Adipocyte (in vitro differentiated cells): ENCODE measurements at regions not wholly inside any gene's neighbourhood (a gene's known extent, or its start where the extent isn't known, plus 50 kb on each side); places are given as distances from the start of the nearest gene placed in this dataset.
A peak's percentile ranks its signal among the peaks of the same experiment; 100 is the strongest.
"Not testable (repeated sequence)": the region's sequence is repeated elsewhere in the genome, so short reads cannot be mapped to it uniquely, and the experiment has no call there.

Experiments used
- DNase-seq: peaks from one replicate; pipeline ENCODE4 v3.0.0-alpha.2; 2015; ENCODE audit warnings: low read depth
- H3K27me3 ChIP-seq: replicated peaks from 2 replicates; pipeline ENCODE4 v1.7.0; 2013; ENCODE audit warnings: mild to moderate bottlenecking, low read length, moderate library complexity; ENCODE audit not compliant: control insufficient read depth, insufficient read depth
- H3K36me3 ChIP-seq: 2 replicates; pipeline ENCODE4 v1.7.0; 2013; ENCODE audit warnings: low read length, mild to moderate bottlenecking, moderate library complexity; ENCODE audit not compliant: control insufficient read depth, insufficient read depth, severe bottlenecking
- H3K4me1 ChIP-seq: 2 replicates; pipeline ENCODE4 v1.7.0; 2013; ENCODE audit warnings: mild to moderate bottlenecking, low read length, moderate library complexity; ENCODE audit not compliant: control insufficient read depth, insufficient read depth
- H3K4me3 ChIP-seq: 2 replicates; pipeline ENCODE4 v1.7.0; 2013; ENCODE audit warnings: mild to moderate bottlenecking, low read length, moderate library complexity
- H3K9ac ChIP-seq: 2 replicates; pipeline ENCODE4 v1.7.0; 2013; ENCODE audit warnings: mild to moderate bottlenecking, low read length, moderate library complexity
- H3K9me3 ChIP-seq: 2 replicates; pipeline ENCODE4 v1.7.0; 2013; ENCODE audit warnings: mild to moderate bottlenecking, low read length, moderate library complexity; ENCODE audit not compliant: control insufficient read depth

DNA sequence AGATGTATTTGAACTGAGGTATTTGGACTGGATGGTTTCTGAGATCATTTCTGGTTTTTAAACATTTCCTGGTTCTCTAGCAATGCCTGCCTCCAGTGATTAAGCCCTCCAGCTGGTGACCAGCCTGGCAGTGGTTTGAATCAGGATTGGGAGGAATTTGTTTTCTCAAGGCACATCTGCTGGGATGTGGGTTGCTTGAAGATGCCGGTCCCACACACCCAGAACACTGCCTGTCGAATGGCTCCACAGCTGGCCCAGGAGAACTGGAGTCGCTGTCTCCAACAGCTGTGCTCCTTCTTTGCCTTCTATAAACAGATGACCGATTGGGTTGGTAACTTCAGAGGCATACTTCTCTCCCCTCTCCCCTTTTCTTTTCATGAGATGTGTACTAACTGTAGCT is 258.0 kb upstream of the DDHD1 start:
- no peak overlapping the region for H3K4me3 ChIP-seq
- no peaks in the 10 kb centered on the region for H3K27me3 ChIP-seq
- peak; percentile 44 for DNase-seq
- no peaks in the 10 kb centered on the region for H3K4me1 ChIP-seq
- no peaks in the 10 kb centered on the region for H3K36me3 ChIP-seq
- H3K9me3 ChIP-seq, result no peaks in the 10 kb centered on the region
- no peak overlapping the region for H3K9ac ChIP-seq

DNA sequence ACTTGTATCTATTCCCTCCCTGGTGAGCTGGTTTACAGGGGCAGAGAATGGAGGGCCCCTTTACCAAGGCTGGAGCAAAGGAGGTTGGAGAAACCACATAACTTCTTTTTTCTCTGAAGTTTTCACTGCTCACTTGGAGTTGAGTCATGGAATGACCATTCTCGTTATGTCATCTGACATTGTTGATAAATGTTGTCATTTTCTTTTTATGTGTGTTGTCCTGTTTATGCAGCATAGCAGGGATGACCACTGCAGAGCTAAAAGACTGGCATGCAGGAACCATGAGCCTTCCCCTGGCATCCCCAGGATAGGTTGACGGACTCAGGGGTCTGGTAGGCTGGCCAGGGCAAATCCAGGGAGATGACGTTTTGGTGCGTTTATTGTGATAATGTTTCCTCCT is 256.8 kb upstream of the DDHD1 start:
- Histone ChIP-seq H3K9me3 (no peaks in the 10 kb centered on the region), H3K36me3 (no peaks in the 10 kb centered on the region), H3K9ac (no peak overlapping the region), H3K4me1 (no peaks in the 10 kb centered on the region), H3K4me3 (no peak overlapping the region), H3K27me3 (no peaks in the 10 kb centered on the region)
- DNase-seq, result no peak

DNA sequence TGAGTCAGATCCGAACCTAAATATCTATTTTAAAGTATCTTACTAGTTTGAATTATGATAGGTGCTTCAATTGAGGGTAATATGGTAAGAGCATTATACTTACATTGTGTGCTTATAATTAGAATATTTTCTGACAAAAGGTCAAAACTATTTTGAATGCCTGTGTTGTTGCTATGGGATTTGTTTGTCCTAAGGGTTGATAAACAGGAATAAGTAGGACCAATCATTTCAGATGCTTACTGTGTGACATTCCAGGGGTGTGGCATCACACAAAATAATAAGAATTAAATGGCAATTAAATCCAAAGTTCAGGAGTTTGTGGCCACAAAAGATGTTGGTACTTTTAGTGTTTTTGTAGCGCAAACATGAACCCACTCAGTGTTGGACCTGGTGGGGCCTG is 256.2 kb upstream of the DDHD1 start:
- Histone ChIP-seq H3K9me3 (no peaks in the 10 kb centered on the region), H3K27me3 (no peaks in the 10 kb centered on the region), H3K36me3 (no peaks in the 10 kb centered on the region), H3K9ac (no peak overlapping the region), H3K4me3 (no peak overlapping the region), H3K4me1 (no peaks in the 10 kb centered on the region)
- DNase-seq, result no peak

DNA sequence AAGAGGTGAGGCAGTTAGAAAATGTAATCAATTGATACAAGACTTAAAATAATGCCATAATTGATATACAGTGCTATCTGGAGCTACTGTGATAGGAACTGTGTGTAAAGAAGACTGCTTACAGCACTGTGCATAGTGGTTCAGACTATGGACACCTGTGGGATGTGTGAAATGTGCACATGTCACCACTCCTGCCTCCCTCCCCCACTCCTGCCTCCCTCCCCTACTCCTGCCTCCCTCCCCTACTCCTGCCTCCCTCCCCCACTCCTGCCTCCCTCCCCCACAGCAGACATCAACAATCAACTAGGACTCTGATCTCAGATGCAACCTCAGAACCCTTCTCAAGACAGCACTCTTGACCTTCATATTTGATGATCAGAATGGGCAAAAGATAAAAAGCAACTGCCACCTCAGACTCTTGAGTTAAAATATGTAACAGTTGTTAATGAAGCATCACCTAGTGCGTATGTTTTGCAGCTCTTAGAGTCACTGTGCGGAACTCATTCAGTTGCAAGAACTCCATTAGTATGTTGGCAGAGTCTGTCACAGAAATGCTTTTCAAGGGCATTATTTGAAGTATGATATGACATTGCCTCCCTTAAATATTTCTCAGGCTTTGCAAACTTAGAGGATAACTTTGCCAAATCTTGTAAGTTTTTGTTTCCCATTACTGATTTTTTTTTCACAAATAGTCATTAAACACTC is 255.2 kb upstream of the DDHD1 start:
- Histone ChIP-seq H3K4me3 (no peak overlapping the region), H3K9ac (no peak overlapping the region), H3K4me1 (no peaks in the 10 kb centered on the region), H3K36me3 (no peaks in the 10 kb centered on the region), H3K27me3 (no peaks in the 10 kb centered on the region), H3K9me3 (no peaks in the 10 kb centered on the region)
- no peak for DNase-seq

GRCh38 chr14:53406519-53406918 is 253.4 kb upstream of the DDHD1 start:
- H3K9me3 ChIP-seq, result no peaks in the 10 kb centered on the region
- DNase-seq, result no peak
- no peaks in the 10 kb centered on the region for H3K27me3 ChIP-seq
- H3K9ac ChIP-seq, result no peak overlapping the region
- no peaks in the 10 kb centered on the region for H3K36me3 ChIP-seq
- H3K4me3 ChIP-seq, result no peak overlapping the region
- H3K4me1 ChIP-seq, result no peaks in the 10 kb centered on the region

DNA sequence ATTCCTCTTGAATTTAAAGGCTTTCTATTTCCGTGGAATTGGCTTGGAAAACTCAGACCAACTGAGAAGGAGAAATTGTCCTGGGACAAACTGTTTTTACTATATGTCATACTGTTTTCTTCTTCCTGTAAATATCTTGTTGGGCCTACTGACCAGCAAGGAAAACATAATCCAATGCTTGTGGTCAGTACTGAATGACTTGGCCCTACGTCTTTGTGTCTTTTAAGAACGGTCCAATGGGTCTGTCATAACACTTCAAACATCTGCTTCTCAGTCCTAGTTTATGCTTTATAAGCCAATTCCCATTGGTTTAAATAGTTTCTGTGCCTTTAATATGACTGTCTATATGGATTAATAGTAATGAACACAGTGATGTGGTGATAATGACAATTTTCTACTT is 248.5 kb upstream of the DDHD1 start:
- no peak for DNase-seq
- Histone ChIP-seq H3K9me3 (no peaks in the 10 kb centered on the region), H3K27me3 (no peaks in the 10 kb centered on the region), H3K4me3 (no peak overlapping the region), H3K9ac (no peak overlapping the region), H3K36me3 (no peaks in the 10 kb centered on the region), H3K4me1 (no peaks in the 10 kb centered on the region)

GRCh38 chr14:53399057-53399456 is 245.9 kb upstream of the DDHD1 start:
- peak; percentile 31 for DNase-seq
- Histone ChIP-seq H3K9ac (no peak overlapping the region), H3K4me1 (no peaks in the 10 kb centered on the region)

DNA sequence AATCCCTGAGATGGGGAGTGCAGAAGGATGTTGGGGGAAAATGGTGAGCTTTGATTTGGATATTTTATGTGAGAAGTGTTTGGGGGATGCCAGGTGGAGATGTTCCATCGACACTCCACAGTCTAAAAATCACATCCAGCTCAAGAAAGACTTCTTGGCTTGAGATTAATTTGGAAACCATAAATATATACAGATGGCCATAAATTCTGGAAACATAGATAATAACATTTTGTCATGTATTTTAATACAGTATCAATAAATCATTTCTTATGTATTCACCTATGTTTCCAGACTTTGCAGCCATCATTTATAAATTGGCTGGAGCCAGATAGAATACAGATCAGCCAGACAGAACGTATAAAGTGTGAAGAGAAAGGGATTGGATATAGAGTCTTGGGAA is 245.5 kb upstream of the DDHD1 start:
- H3K9me3 ChIP-seq, result peaks cover 10% of the 10 kb centered on the region
- H3K4me1 ChIP-seq, result no peaks in the 10 kb centered on the region
- DNase-seq, result no peak
- H3K27me3 ChIP-seq, result no peaks in the 10 kb centered on the region
- no peak overlapping the region for H3K4me3 ChIP-seq
- H3K36me3 ChIP-seq, result no peaks in the 10 kb centered on the region
- H3K9ac ChIP-seq, result no peak overlapping the region

More at GRCh38 chr14:53399057-53399456, 245.9 kb upstream of the DDHD1 start:
- peaks cover 10% of the 10 kb centered on the region for H3K9me3 ChIP-seq
- no peaks in the 10 kb centered on the region for H3K27me3 ChIP-seq
- H3K36me3 ChIP-seq, result no peaks in the 10 kb centered on the region
- no peak overlapping the region for H3K4me3 ChIP-seq

DNA sequence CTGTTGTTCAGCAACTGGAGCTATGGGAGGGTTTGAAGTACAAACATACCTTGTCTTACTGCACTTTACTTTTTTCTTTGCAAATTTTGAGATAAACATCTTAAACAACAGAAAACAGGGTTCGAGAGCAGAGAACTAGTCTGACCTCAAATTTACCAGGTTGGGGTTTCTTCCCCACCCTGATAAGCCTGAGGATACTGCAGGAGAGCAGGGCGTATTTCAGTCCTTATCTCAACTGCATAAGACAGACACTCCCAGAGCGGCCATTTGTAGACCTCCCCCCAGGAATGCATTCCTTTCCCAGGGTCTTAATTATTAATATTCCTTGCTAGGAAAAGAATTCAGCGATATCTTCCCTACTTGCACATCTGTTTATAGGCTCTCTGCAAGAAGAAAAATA is 242.1 kb upstream of the DDHD1 start:
- Histone ChIP-seq H3K4me1 (peaks cover 15% of the 10 kb centered on the region), H3K4me3 (peak overlapping the region; percentile 8), H3K9me3 (peaks cover 10% of the 10 kb centered on the region)
- H3K9ac ChIP-seq, DNase-seq, H3K27me3 ChIP-seq, H3K36me3 ChIP-seq: not testable (repeated sequence)

DNA sequence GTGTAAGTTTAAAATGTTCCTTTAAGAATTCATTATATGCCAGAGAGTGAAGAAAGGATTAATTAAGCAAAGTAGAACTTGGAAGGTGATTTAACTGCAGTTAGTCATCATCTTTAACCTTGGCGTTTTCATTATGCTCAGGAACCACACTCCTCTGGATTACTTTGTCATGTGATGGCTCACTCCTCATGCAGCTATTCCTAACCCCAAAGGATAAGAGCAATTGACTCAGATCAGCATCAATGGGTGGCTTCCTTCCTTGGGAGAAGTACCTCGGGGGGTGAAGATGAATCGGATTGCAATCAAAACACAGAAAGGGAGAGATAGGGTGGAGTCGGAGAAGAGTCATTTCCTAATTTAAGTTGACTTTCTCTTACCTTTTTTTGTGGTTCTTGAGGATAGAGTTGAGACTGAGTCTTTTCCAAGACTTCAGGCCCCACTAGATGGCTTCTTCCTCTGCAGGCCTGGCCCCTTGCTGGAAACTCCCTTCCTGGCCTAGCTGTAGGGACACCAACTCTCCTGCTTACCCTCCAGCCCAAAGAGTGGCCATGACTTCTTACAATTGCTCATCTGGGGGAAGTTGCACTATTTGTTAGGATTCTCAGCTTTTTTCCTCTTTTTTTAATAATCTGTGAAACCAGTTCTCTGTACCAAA is 238.6 kb upstream of the DDHD1 start:
- DNase-seq, result peak; percentile 26
- Histone ChIP-seq H3K4me1 (peaks cover 15% of the 10 kb centered on the region), H3K36me3 (no peaks in the 10 kb centered on the region), H3K9me3 (peaks cover 10% of the 10 kb centered on the region), H3K4me3 (no peak overlapping the region), H3K27me3 (no peaks in the 10 kb centered on the region), H3K9ac (no peak overlapping the region)

DNA sequence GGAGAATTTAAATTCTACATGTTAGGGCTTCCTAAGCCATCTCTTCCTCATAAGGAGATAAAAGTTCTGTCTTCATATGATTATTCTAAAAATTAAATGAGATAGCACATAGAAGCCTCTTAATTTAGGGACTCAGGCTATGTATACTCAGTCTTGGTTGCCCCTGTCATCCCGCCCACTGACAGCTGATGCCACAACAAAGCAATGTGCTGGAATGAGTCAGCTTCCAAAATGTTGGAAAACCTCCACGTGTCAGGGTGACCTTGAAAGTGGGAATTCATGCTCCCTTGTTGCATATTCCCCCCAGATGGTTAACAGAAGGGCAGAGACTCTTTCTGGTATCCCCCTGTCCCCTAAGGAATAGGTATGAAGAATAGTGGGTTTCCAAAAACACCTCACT is 238.0 kb upstream of the DDHD1 start:
- peak; percentile 17 for DNase-seq
- Histone ChIP-seq H3K4me3 (no peak overlapping the region), H3K9ac (no peak overlapping the region), H3K27me3 (no peaks in the 10 kb centered on the region), H3K36me3 (no peaks in the 10 kb centered on the region), H3K4me1 (peaks cover 15% of the 10 kb centered on the region), H3K9me3 (peaks cover 10% of the 10 kb centered on the region)

GRCh38 chr14:53390008-53390407 is 236.9 kb upstream of the DDHD1 start:
- Histone ChIP-seq H3K9ac (no peak overlapping the region), H3K4me3 (no peak overlapping the region), H3K9me3 (peaks cover 6% of the 10 kb centered on the region), H3K4me1 (peaks cover 15% of the 10 kb centered on the region), H3K27me3 (no peaks in the 10 kb centered on the region), H3K36me3 (no peaks in the 10 kb centered on the region)
- DNase-seq, result no peak
